ENCODE measurements at regions not wholly inside any gene's neighbourhood (a gene's known extent, or its start where the extent isn't known, plus 50 kb on each side); places are given as distances from the start of the nearest gene placed in this dataset.

- no peaks in the 10 kb centered on the region for H3K4me1 ChIP-seq (ENCODE audit: insufficient read depth, low read length, poor library complexity, severe bottlenecking)
- no peak overlapping the region for H2AFZ ChIP-seq (ENCODE audit: low read length)
- TF ChIP-seq EZH2phosphoT487 (IDR thresholded peaks at IDR 0.05; ENCODE audit: borderline replicate concordance, low read depth, low read length) (no peak), CTCF (conservative IDR thresholded peaks at IDR 0.05; ENCODE audit: low read length) (no peak)
- POLR2A ChIA-PET, result no interaction called here
- CTCF ChIA-PET (ENCODE audit: unreplicated experiment), result no interaction called here
- DNase-seq (ENCODE audit: low spot score), result no peak
- no peak overlapping the region for H3K4me3 ChIP-seq (ENCODE audit: low read depth, low read length, poor library complexity, severe bottlenecking)
- no peaks in the 10 kb centered on the region for H3K79me2 ChIP-seq (ENCODE audit: insufficient read depth, low read depth, low read length)
- BruUV-seq (replicated peaks), result no TSS peak
- H3K36me3 ChIP-seq (ENCODE audit: insufficient read depth, low read length), result no peaks in the 10 kb centered on the region
- intact Hi-C loops (cut with micrococcal nuclease; ENCODE audit: unreplicated experiment), result no loop called here
- H3K9me2 ChIP-seq (ENCODE audit: insufficient read depth, low read length), result no peaks in the 10 kb centered on the region
- H3K27ac ChIP-seq (ENCODE audit: low read depth, low read length, poor library complexity, severe bottlenecking), result no peak overlapping the region
- H3K9me3 ChIP-seq (ENCODE audit: low read length), result no peaks in the 10 kb centered on the region
- H3K4me2 ChIP-seq (ENCODE audit: low read length), result no peak overlapping the region
- H4K20me1 ChIP-seq (ENCODE audit: insufficient read depth, low read length), result no peaks in the 10 kb centered on the region
Measured at GRCh38 chr12:127024791-127025190, 1242.2 kb upstream of the TMEM132C start.

GRCh38 chr12:127025545-127025944 is 1241.4 kb upstream of the TMEM132C start:
- intact Hi-C loops (cut with micrococcal nuclease; ENCODE audit: unreplicated experiment), result no loop called here
- ChIA-PET CTCF (ENCODE audit: unreplicated experiment) (no interaction called here), POLR2A (no interaction called here)

More at GRCh38 chr12:127025545-127025944, 1241.4 kb upstream of the TMEM132C start:
- H4K20me1 ChIP-seq (ENCODE audit: insufficient read depth, low read length), result no peaks in the 10 kb centered on the region
- no peak overlapping the region for H3K4me2 ChIP-seq (ENCODE audit: low read length)
- H3K9me3 ChIP-seq (ENCODE audit: low read length), result no peaks in the 10 kb centered on the region
- no peak overlapping the region for H3K27ac ChIP-seq (ENCODE audit: low read depth, low read length, poor library complexity, severe bottlenecking)
- H3K36me3 ChIP-seq (ENCODE audit: insufficient read depth, low read length), result no peaks in the 10 kb centered on the region
- TF ChIP-seq EZH2phosphoT487 (IDR thresholded peaks at IDR 0.05; ENCODE audit: borderline replicate concordance, low read depth, low read length) (no peak), CTCF (conservative IDR thresholded peaks at IDR 0.05; ENCODE audit: low read length) (0 out of 2 replicates have a peak, but pooled peaks have one; percentile 26)
- H3K4me3 ChIP-seq (ENCODE audit: low read depth, low read length, poor library complexity, severe bottlenecking), result no peak overlapping the region
- no peak overlapping the region for H2AFZ ChIP-seq (ENCODE audit: low read length)
- H3K4me1 ChIP-seq (ENCODE audit: insufficient read depth, low read length, poor library complexity, severe bottlenecking), result no peaks in the 10 kb centered on the region
- no TSS peak for BruUV-seq (replicated peaks)
- H3K9me2 ChIP-seq (ENCODE audit: insufficient read depth, low read length), result no peaks in the 10 kb centered on the region
- DNase-seq (ENCODE audit: low spot score), result no peak
- H3K79me2 ChIP-seq (ENCODE audit: insufficient read depth, low read depth, low read length), result no peaks in the 10 kb centered on the region
